NCI-H526 treated with DMSO at 0.1 percent for 48 hours (cell line): ENCODE measurements at regions not wholly inside any gene's neighbourhood (a gene's known extent, or its start where the extent isn't known, plus 50 kb on each side); places are given as distances from the start of the nearest gene placed in this dataset.

Experiments used
- DNase-seq: peaks from one replicate; lab custom pipeline; 2025; lab: John Stamatoyannopoulos, UW

GRCh38 chr6:125491860-125492618 is 190.3 kb upstream of the HDDC2 start:
- no peak for DNase-seq

- no peak for DNase-seq
Observed at GRCh38 chr6:125498606-125499005, 196.8 kb upstream of the HDDC2 start.

- no peak for DNase-seq
Observed at GRCh38 chr6:125499535-125499934, 197.8 kb upstream of the HDDC2 start.

GRCh38 chr6:125503181-125503580 is 201.4 kb upstream of the HDDC2 start:
- no peak for DNase-seq

GRCh38 chr6:125507987-125508655 is 206.4 kb upstream of the HDDC2 start:
- DNase-seq = no peak

- no peak for DNase-seq
Observed at GRCh38 chr6:125508793-125509192, 207.0 kb upstream of the HDDC2 start.

GRCh38 chr6:125509477-125509876 is 207.7 kb upstream of the HDDC2 start:
- DNase-seq = no peak

- DNase-seq = no peak
Observed at GRCh38 chr6:125510405-125510804, 208.6 kb upstream of the HDDC2 start.

- DNase-seq = no peak
Observed at GRCh38 chr6:125511809-125512396, 210.1 kb upstream of the HDDC2 start.

GRCh38 chr6:125512621-125513020 is 210.9 kb upstream of the HDDC2 start:
- no peak for DNase-seq

GRCh38 chr6:125513978-125514377 is 212.2 kb upstream of the HDDC2 start:
- no peak for DNase-seq

- no peak for DNase-seq
Observed at GRCh38 chr6:125516644-125517043, 214.9 kb upstream of the HDDC2 start.

- no peak for DNase-seq
Observed at GRCh38 chr6:125519367-125519766, 217.6 kb upstream of the HDDC2 start.

- DNase-seq = no peak
Observed at GRCh38 chr6:125524356-125524755, 222.6 kb upstream of the HDDC2 start.

- no peak for DNase-seq
Observed at GRCh38 chr6:125526007-125526720, 223.3 kb upstream of the HEY2 start.

GRCh38 chr6:125528621-125529041 is 220.8 kb upstream of the HEY2 start:
- DNase-seq = no peak

GRCh38 chr6:125529061-125529460 is 220.4 kb upstream of the HEY2 start:
- DNase-seq = no peak

GRCh38 chr6:125533710-125534397 is 215.6 kb upstream of the HEY2 start:
- DNase-seq = peak; percentile 2

GRCh38 chr6:125534430-125535263 is 214.8 kb upstream of the HEY2 start:
- no peak for DNase-seq

GRCh38 chr6:125537090-125537489 is 212.3 kb upstream of the HEY2 start:
- DNase-seq = no peak

GRCh38 chr6:125539892-125540291 is 209.5 kb upstream of the HEY2 start:
- DNase-seq = no peak
